K562 (cell line): ENCODE measurements at regions not wholly inside any gene's neighbourhood (a gene's known extent, or its start where the extent isn't known, plus 50 kb on each side); places are given as distances from the start of the nearest gene placed in this dataset.

ENCODE experiments used
- ATAC-seq: fragments of 200-7000 bp; cut with Tn5 transposase; 3 replicates; pipeline ENCODE4 v1.9.1; 2020; ENCODE audit warnings: moderate library complexity
- BruUV-seq: library from RNA; stranded (reverse); fragments of 400-500 nt; replicated peaks from 2 replicates; lab custom pipeline; 2021; lab: Mats Ljungman, UMichigan
- CTCF ChIA-PET: fragments of 300-600 bp; formaldehyde crosslinking; extraction: SDS; loops from one replicate; lab custom pipeline; 2021; ENCODE audit warnings: low intra/inter-chr PET ratio; lab: Yijun Ruan, JAX
- POLR2A ChIA-PET: fragments of 300-600, 350-650 bp; sonication (Branson Sonifier 250); formaldehyde crosslinking; extraction: SDS; loops from one replicate; lab custom pipeline; 2021; ENCODE audit warnings: antibody characterized with exemption, inconsistent platforms; lab: Yijun Ruan, JAX
- DNase-seq, 4 experiments: peaks; one replicate each; pipeline versions ENCODE4 v3.0.0 to v3.0.0-alpha.2; 2011 to 2018; ENCODE audit warnings: low spot score in 3 of 4, mixed read lengths in 3 of 4; ENCODE audit errors: extremely low read depth in 1 of 4
- FAIRE-seq: peaks from 2 replicates; lab custom pipeline; 2011; peaks lifted over from hg19 to GRCh38; lab: Jason Lieb, UNC
- H2AFZ ChIP-seq: 2 replicates; pipeline ENCODE4 v1.6.0; 2011; ENCODE audit warnings: low read depth, low read length, control low read depth, inconsistent platforms
- H3K27ac ChIP-seq: fragments of 200-600 bp; 3 replicates; pipeline ENCODE4 v1.8.0; 2011; ENCODE audit warnings: low read depth, mild to moderate bottlenecking, control low read depth, inconsistent platforms, low read length, moderate library complexity, mixed read lengths; ENCODE audit errors: extremely low read depth
- H3K27me3 ChIP-seq, 2 experiments: fragments of 300-600 bp in 1 of 2; 2 replicates in 1 of 2; 3 replicates in 1 of 2; pipeline versions ENCODE4 v1.6.0 to v1.8.0; 2011; ENCODE audit warnings: inconsistent platforms in 2 of 2, low read length in 2 of 2, mild to moderate bottlenecking in 1 of 2, mixed read lengths in 1 of 2, moderate library complexity in 1 of 2; ENCODE audit not compliant: control insufficient read depth in 2 of 2, insufficient read depth in 2 of 2
- H3K36me3 ChIP-seq: fragments of 300-600 bp; 3 replicates; pipeline ENCODE4 v1.8.0; 2011; ENCODE audit warnings: mild to moderate bottlenecking, low read length, inconsistent platforms; ENCODE audit not compliant: control insufficient read depth, insufficient read depth
- H3K4me1 ChIP-seq, 2 experiments: fragments of 200-600 bp in 1 of 2; replicated peaks in 1 of 2; 2 replicates in 1 of 2; 3 replicates in 1 of 2; pipeline versions ENCODE4 v1.5.1 to v1.8.0; 2011; ENCODE audit warnings: inconsistent platforms in 2 of 2, low read length in 2 of 2, mild to moderate bottlenecking in 1 of 2, mixed read lengths in 1 of 2, moderate library complexity in 1 of 2; ENCODE audit not compliant: control insufficient read depth in 2 of 2, insufficient read depth in 2 of 2
- H3K4me2 ChIP-seq: 2 replicates; pipeline ENCODE4 v1.6.1; 2011; ENCODE audit warnings: low read length, control low read depth, inconsistent platforms, mixed read lengths; ENCODE audit not compliant: insufficient read depth
- H3K4me3 ChIP-seq: fragments of 200-600 bp; sonication (generic), shearing (Covaris generic); 2 replicates; pipeline ENCODE4 v1.5.1; 2016; ENCODE audit warnings: control low read depth, inconsistent platforms
- H3K79me2 ChIP-seq: fragments of 200-600 bp; 3 replicates; pipeline ENCODE4 v1.8.0; 2011; ENCODE audit warnings: low read length, inconsistent platforms; ENCODE audit not compliant: control insufficient read depth, insufficient read depth
- H3K9ac ChIP-seq, 2 experiments: 2 replicates each; pipeline versions ENCODE4 v1.6.0 to v1.6.1; 2011; ENCODE audit warnings: low read depth in 2 of 2, low read length in 2 of 2, control low read depth in 1 of 2, inconsistent platforms in 1 of 2, mild to moderate bottlenecking in 1 of 2, mixed read lengths in 1 of 2; ENCODE audit not compliant: insufficient read depth in 1 of 2
- H3K9me1 ChIP-seq: one replicate; pipeline ENCODE4 v1.6.0; 2011; ENCODE audit warnings: inconsistent platforms, mild to moderate bottlenecking, low read length, moderate library complexity; ENCODE audit not compliant: control insufficient read depth, insufficient read depth
- H3K9me3 ChIP-seq: replicated peaks from 2 replicates; pipeline ENCODE4 v1.5.1; 2011; ENCODE audit warnings: low read depth, low read length, inconsistent platforms; ENCODE audit not compliant: control insufficient read depth, insufficient read depth
- H4K20me1 ChIP-seq: replicated peaks from 2 replicates; pipeline ENCODE4 v1.6.1; 2011; ENCODE audit warnings: low read length, inconsistent platforms, mixed read lengths; ENCODE audit not compliant: control insufficient read depth, insufficient read depth
- ATF1 ChIP-seq, 2 experiments: fragments of 450-650 bp in 1 of 2; IDR thresholded peaks; 2 replicates each; pipeline ENCODE4 v1.6.1; 2016; ENCODE audit warnings: missing compliant biosample characterization in 1 of 2, missing genetic modification characterization in 1 of 2
- E2F4 ChIP-seq: sonication (generic); formaldehyde crosslinking; IDR thresholded peaks from 2 replicates; pipeline ENCODE4 v1.8.0; 2022; ENCODE audit warnings: mild to moderate bottlenecking, low read depth, missing genetic modification reagents
- GATA2 ChIP-seq: sonication (generic); formaldehyde crosslinking; IDR thresholded peaks from 2 replicates; pipeline ENCODE4 v1.4.0; 2020; ENCODE audit warnings: mild to moderate bottlenecking, missing genetic modification reagents
- HBP1 ChIP-seq: fragments of 450-650 bp; formaldehyde crosslinking; IDR thresholded peaks from 2 replicates; pipeline ENCODE4 v1.4.0; 2022; ENCODE audit warnings: missing genetic modification characterization
- ZBTB34 ChIP-seq: fragments of 250-450 bp; sonication (Bioruptor Pico); IDR thresholded peaks from 2 replicates; pipeline ENCODE4 v1.8.0; 2021; ENCODE audit warnings: mild to moderate bottlenecking, moderate library complexity
- WGBS: fragments of 100-300 bp; shearing (Covaris generic); methylation state at CpG from one replicate; pipeline ENCODE4 v1.1.6; 2016; ENCODE audit warnings: low coverage, mixed read lengths; ENCODE audit not compliant: insufficient coverage; ENCODE audit errors: missing lambda C conversion rate; 5-methylcytosine and 5-hydroxymethylcytosine counted together
- in situ Hi-C: fragments of 300-500 bp; cut with MboI; formaldehyde crosslinking; loops from 4 replicates; pipeline ENCODE4 v1.15.0; 2018; ENCODE audit warnings: inconsistent platforms, mixed read lengths
- intact Hi-C: fragments of 100-400 bp; cut with micrococcal nuclease; formaldehyde crosslinking; loops from 2 replicates; pipeline ENCODE4 v1.14.2; 2022

GRCh38 chr6:9937031-9937763, 477.7 kb downstream of the TFAP2A start (continued):
- no peak for TF ChIP-seq E2F4 (CRISPR knock-in tag)
- TF ChIP-seq HBP1, result no peak

GRCh38 chr6:9936551-9936950, 478.3 kb downstream of the TFAP2A start:
- no peak for FAIRE-seq
- 0% methylated on average over 7 of the region's 7 CpGs for WGBS
- in situ Hi-C loops, result no loop called here
- H3K27me3 ChIP-seq, result no peaks in the 10 kb centered on the region
- TF ChIP-seq ZBTB34, result no peak
- TF ChIP-seq ATF1 (CRISPR knock-in tag; IDR thresholded peaks at IDR 0.05), result no peak
- TF ChIP-seq ATF1 (tag; IDR thresholded peaks at IDR 0.05), result no peak
- TF ChIP-seq GATA2, result no peak
- TF ChIP-seq, all 486 proteins: peak for 0
- H3K4me3 ChIP-seq, result no peak overlapping the region
- no peaks in the 10 kb centered on the region for H3K79me2 ChIP-seq
- H3K36me3 ChIP-seq, result no peaks in the 10 kb centered on the region
- H3K9me1 ChIP-seq, result no peaks in the 10 kb centered on the region
- no peak overlapping the region for H3K9ac ChIP-seq
- H4K20me1 ChIP-seq, result no peaks in the 10 kb centered on the region
- BruUV-seq, result no TSS peak
- no peak overlapping the region for H3K4me2 ChIP-seq
- no peaks in the 10 kb centered on the region for H3K4me1 ChIP-seq
- no peaks in the 10 kb centered on the region for H3K9me3 ChIP-seq
- H3K27ac ChIP-seq, result no peak overlapping the region
- intact Hi-C loops, result no loop called here
- ChIA-PET POLR2A (no interaction called here), CTCF (no interaction called here)
- ATAC-seq, result no peak
- DNase-seq, result no peak
- no peak overlapping the region for H2AFZ ChIP-seq
